K562 (cell line): ENCODE measurements at regions not wholly inside any gene's neighbourhood (a gene's known extent, or its start where the extent isn't known, plus 50 kb on each side); places are given as distances from the start of the nearest gene placed in this dataset.

Experiments
- CBX5 ChIP-seq: IDR thresholded peaks from 2 replicates; pipeline ENCODE4 v1.6.1; 2014; ENCODE audit warnings: low read depth, borderline replicate concordance
- FOXK1 ChIP-seq: sonication (generic); formaldehyde crosslinking; IDR thresholded peaks from 2 replicates; pipeline ENCODE4 v1.8.0; 2022; ENCODE audit warnings: missing genetic modification reagents, mild to moderate bottlenecking, borderline replicate concordance
- HCFC1 ChIP-seq: IDR thresholded peaks from 2 replicates; pipeline ENCODE4 v1.6.1; 2012; ENCODE audit warnings: low read depth, low read length, improper control_type of control experiment
- HIVEP1 ChIP-seq: fragments of 250-450 bp; sonication (Bioruptor Pico); IDR thresholded peaks from 2 replicates; pipeline ENCODE4 v1.4.0; 2020; ENCODE audit warnings: mild to moderate bottlenecking
- HNRNPLL ChIP-seq: fragments of 200-400 bp; formaldehyde crosslinking; IDR thresholded peaks from 2 replicates; pipeline ENCODE4 v1.6.1; 2017; ENCODE audit warnings: low read length, low read depth, mild to moderate bottlenecking; ENCODE audit not compliant: poor library complexity, severe bottlenecking
- IRF2 ChIP-seq: sonication (generic); formaldehyde crosslinking; IDR thresholded peaks from 2 replicates; pipeline ENCODE4 v1.8.1; 2022; ENCODE audit warnings: mild to moderate bottlenecking, missing genetic modification reagents
- MAZ ChIP-seq, 2 experiments: fragments of 450-650 bp in 1 of 2; sonication (generic) in 1 of 2; formaldehyde crosslinking; IDR thresholded peaks in 1 of 2; conservative IDR thresholded peaks in 1 of 2; 2 replicates each; pipeline versions ENCODE4 v1.4.0 to v1.5.0; 2020; ENCODE audit warnings: mild to moderate bottlenecking in 1 of 2, missing genetic modification reagents in 1 of 2
- POLR2B ChIP-seq: fragments of 450-650 bp; IDR thresholded peaks from 2 replicates; pipeline ENCODE4 v1.6.1; 2018; ENCODE audit warnings: low read depth; ENCODE audit not compliant: partially characterized antibody
- RAD21 ChIP-seq, 2 experiments: fragments of 250-450 bp in 1 of 2; fragments of 450-650 bp in 1 of 2; sonication (Bioruptor Pico) in 1 of 2; formaldehyde crosslinking in 1 of 2; IDR thresholded peaks in 1 of 2; conservative IDR thresholded peaks in 1 of 2; 2 replicates each; pipeline versions ENCODE4 v1.4.0 to v1.8.0; 2020 to 2022; ENCODE audit warnings: mild to moderate bottlenecking in 2 of 2, moderate library complexity in 1 of 2
- TAF1 ChIP-seq: IDR thresholded peaks from 2 replicates; pipeline ENCODE4 v1.6.1; 2011; ENCODE audit warnings: mild to moderate bottlenecking, low read length, moderate library complexity; ENCODE audit not compliant: insufficient read depth, control insufficient read depth, severe bottlenecking; ENCODE audit errors: extremely low read depth
- TBL1XR1 ChIP-seq, 2 experiments: IDR thresholded peaks; 2 replicates each; pipeline ENCODE4 v1.6.1; 2012; ENCODE audit warnings: improper control_type of control experiment in 2 of 2, low read length in 2 of 2, mild to moderate bottlenecking in 1 of 2
- ZBTB33 ChIP-seq: sonication (generic); formaldehyde crosslinking; IDR thresholded peaks from 2 replicates; pipeline ENCODE4 v1.8.1; 2023; ENCODE audit warnings: mild to moderate bottlenecking, missing genetic modification reagents
- TF ChIP-seq, protein P1 (sequence below): fragments of 250-450 bp; sonication (Bioruptor Pico); IDR thresholded peaks from 2 replicates; pipeline ENCODE4 v1.9.0; 2021; ENCODE audit warnings: mild to moderate bottlenecking, inconsistent platforms
- TF ChIP-seq, protein P2 (sequence below): sonication (generic); formaldehyde crosslinking; IDR thresholded peaks from 2 replicates; pipeline ENCODE4 v1.8.0; 2022; ENCODE audit warnings: mild to moderate bottlenecking, low read depth, missing genetic modification reagents

GRCh38 chr18:39325973-39326372 is 1760.4 kb upstream of the CELF4 start:
- no peak for TF ChIP-seq RAD21 (CRISPR knock-in tag; conservative IDR thresholded peaks at IDR 0.05 in 1 of 2, IDR thresholded peaks at IDR 0.05 in 1 of 2)
- no peak for TF ChIP-seq HIVEP1
- TF ChIP-seq, protein P1, sequence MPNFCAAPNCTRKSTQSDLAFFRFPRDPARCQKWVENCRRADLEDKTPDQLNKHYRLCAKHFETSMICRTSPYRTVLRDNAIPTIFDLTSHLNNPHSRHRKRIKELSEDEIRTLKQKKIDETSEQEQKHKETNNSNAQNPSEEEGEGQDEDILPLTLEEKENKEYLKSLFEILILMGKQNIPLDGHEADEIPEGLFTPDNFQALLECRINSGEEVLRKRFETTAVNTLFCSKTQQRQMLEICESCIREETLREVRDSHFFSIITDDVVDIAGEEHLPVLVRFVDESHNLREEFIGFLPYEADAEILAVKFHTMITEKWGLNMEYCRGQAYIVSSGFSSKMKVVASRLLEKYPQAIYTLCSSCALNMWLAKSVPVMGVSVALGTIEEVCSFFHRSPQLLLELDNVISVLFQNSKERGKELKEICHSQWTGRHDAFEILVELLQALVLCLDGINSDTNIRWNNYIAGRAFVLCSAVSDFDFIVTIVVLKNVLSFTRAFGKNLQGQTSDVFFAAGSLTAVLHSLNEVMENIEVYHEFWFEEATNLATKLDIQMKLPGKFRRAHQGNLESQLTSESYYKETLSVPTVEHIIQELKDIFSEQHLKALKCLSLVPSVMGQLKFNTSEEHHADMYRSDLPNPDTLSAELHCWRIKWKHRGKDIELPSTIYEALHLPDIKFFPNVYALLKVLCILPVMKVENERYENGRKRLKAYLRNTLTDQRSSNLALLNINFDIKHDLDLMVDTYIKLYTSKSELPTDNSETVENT (CRISPR knock-in tag): no peak
- TF ChIP-seq HNRNPLL: no peak
- no peak for TF ChIP-seq ZBTB33 (CRISPR knock-in tag)
- no peak for TF ChIP-seq HCFC1
- TF ChIP-seq IRF2 (CRISPR knock-in tag): no peak
- TF ChIP-seq, protein P2, sequence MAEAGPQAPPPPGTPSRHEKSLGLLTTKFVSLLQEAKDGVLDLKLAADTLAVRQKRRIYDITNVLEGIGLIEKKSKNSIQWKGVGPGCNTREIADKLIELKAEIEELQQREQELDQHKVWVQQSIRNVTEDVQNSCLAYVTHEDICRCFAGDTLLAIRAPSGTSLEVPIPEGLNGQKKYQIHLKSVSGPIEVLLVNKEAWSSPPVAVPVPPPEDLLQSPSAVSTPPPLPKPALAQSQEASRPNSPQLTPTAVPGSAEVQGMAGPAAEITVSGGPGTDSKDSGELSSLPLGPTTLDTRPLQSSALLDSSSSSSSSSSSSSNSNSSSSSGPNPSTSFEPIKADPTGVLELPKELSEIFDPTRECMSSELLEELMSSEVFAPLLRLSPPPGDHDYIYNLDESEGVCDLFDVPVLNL: no peak
- TF ChIP-seq MAZ (CRISPR knock-in tag; conservative IDR thresholded peaks at IDR 0.05 in 1 of 2, IDR thresholded peaks at IDR 0.05 in 1 of 2): no peak
- TF ChIP-seq CBX5: no peak
- TF ChIP-seq POLR2B: no peak
- TF ChIP-seq FOXK1 (CRISPR knock-in tag): no peak
- TF ChIP-seq TBL1XR1 (IDR thresholded peaks at IDR 0.05; ENCODE audit: low read length in 2 of 2): no peak
- TF ChIP-seq TAF1: no peak
